K562 (cell line): ENCODE measurements at regions not wholly inside any gene's neighbourhood (a gene's known extent, or its start where the extent isn't known, plus 50 kb on each side); places are given as distances from the start of the nearest gene placed in this dataset.

Source experiments
- CTCF ChIP-seq, 3 experiments: IDR thresholded peaks in 2 of 3; conservative IDR thresholded peaks in 1 of 3; 2 replicates each; pipeline ENCODE4 v1.5.1; 2011 to 2012; ENCODE audit warnings: low read length in 3 of 3, mild to moderate bottlenecking in 3 of 3, control low read depth in 2 of 3, improper control_type of control experiment in 1 of 3, inconsistent platforms in 1 of 3, low read depth in 1 of 3, mixed read lengths in 1 of 3, moderate library complexity in 1 of 3; ENCODE audit not compliant: insufficient read depth in 2 of 3
- ELF1 ChIP-seq: fragments of 200-800 bp; sonication (Bioruptor generic); IDR thresholded peaks from 2 replicates; pipeline ENCODE4 v1.6.1; 2016; ENCODE audit warnings: missing genetic modification characterization, missing compliant biosample characterization
- ETS1 ChIP-seq: conservative IDR thresholded peaks from 2 replicates; pipeline ENCODE4 v1.6.1; 2011; ENCODE audit warnings: low read depth, mild to moderate bottlenecking, low read length; ENCODE audit not compliant: control insufficient read depth
- JUN ChIP-seq, 2 experiments: sonication (generic) in 1 of 2; formaldehyde crosslinking in 1 of 2; IDR thresholded peaks; 2 replicates each; pipeline versions ENCODE4 v1.6.1 to v1.8.0; 2012 to 2022; ENCODE audit warnings: borderline replicate concordance in 2 of 2, mild to moderate bottlenecking in 2 of 2, improper control_type of control experiment in 1 of 2, low read depth in 1 of 2, low read length in 1 of 2, missing genetic modification reagents in 1 of 2
- PCBP1 ChIP-seq: fragments of 200-400 bp; formaldehyde crosslinking; IDR thresholded peaks from 2 replicates; pipeline ENCODE4 v1.6.1; 2018; ENCODE audit warnings: mild to moderate bottlenecking, low read depth, low read length; ENCODE audit not compliant: poor library complexity, severe bottlenecking
- ZNF232 ChIP-seq: sonication (generic); formaldehyde crosslinking; IDR thresholded peaks from 2 replicates; pipeline ENCODE4 v1.8.0; 2022; ENCODE audit warnings: mild to moderate bottlenecking, missing genetic modification reagents
- ZNF699 ChIP-seq: fragments of 250-450 bp; sonication (Bioruptor Pico); IDR thresholded peaks from 2 replicates; pipeline ENCODE4 v1.8.0; 2021; ENCODE audit warnings: mild to moderate bottlenecking, moderate library complexity; ENCODE audit not compliant: insufficient replicate concordance
- TF ChIP-seq, protein P1 (sequence below): sonication (generic); formaldehyde crosslinking; IDR thresholded peaks from 2 replicates; pipeline ENCODE4 v1.8.0; 2022; ENCODE audit warnings: mild to moderate bottlenecking, low read depth, missing genetic modification reagents
- TF ChIP-seq, protein P2 (sequence below): sonication (generic); formaldehyde crosslinking; IDR thresholded peaks from 2 replicates; pipeline ENCODE4 v1.9.0; 2022; ENCODE audit warnings: mild to moderate bottlenecking, missing genetic modification reagents

DNA sequence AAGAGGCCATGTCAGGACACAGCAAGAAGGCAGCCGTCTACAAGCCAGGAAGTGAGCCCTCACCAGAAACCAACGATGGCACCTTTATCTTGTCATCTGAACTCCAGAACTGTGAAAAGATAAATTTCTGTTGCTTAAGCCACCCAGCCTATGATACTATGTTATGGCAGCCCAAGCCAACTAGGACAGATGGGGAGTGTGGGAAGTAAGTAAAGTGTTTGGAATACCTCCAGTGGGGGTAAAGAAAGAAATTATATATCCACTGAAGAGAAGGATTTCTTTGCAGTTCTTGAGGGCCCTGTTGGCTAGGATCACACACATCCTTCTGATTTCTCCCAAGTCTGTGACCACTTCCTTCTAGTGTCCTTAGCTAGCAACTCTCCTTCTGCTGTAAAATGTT, 384.4 kb downstream of the TNS3 start:
- TF ChIP-seq, protein P1, sequence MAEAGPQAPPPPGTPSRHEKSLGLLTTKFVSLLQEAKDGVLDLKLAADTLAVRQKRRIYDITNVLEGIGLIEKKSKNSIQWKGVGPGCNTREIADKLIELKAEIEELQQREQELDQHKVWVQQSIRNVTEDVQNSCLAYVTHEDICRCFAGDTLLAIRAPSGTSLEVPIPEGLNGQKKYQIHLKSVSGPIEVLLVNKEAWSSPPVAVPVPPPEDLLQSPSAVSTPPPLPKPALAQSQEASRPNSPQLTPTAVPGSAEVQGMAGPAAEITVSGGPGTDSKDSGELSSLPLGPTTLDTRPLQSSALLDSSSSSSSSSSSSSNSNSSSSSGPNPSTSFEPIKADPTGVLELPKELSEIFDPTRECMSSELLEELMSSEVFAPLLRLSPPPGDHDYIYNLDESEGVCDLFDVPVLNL (CRISPR knock-in tag) = no peak
- TF ChIP-seq, protein P2, sequence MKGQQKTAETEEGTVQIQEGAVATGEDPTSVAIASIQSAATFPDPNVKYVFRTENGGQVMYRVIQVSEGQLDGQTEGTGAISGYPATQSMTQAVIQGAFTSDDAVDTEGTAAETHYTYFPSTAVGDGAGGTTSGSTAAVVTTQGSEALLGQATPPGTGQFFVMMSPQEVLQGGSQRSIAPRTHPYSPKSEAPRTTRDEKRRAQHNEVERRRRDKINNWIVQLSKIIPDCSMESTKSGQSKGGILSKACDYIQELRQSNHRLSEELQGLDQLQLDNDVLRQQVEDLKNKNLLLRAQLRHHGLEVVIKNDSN (CRISPR knock-in tag) = no peak
- TF ChIP-seq ZNF699 (CRISPR knock-in tag) (no peak), ELF1 (tag) (no peak), ZNF232 (CRISPR knock-in tag) (no peak), JUN (IDR thresholded peaks at IDR 0.05; ENCODE audit: borderline replicate concordance, low read depth, low read length) (no peak), JUN (CRISPR knock-in tag; IDR thresholded peaks at IDR 0.05; ENCODE audit: borderline replicate concordance) (no peak), PCBP1 (no peak), CTCF (IDR thresholded peaks at IDR 0.05 in 2 of 3, conservative IDR thresholded peaks at IDR 0.05 in 1 of 3; ENCODE audit: insufficient read depth in 2 of 3, low read depth in 1 of 3, low read length in 3 of 3) (no peak), ETS1 (no peak)
